ENCODE measurements at regions not wholly inside any gene's neighbourhood (a gene's known extent, or its start where the extent isn't known, plus 50 kb on each side); places are given as distances from the start of the nearest gene placed in this dataset.

DNA sequence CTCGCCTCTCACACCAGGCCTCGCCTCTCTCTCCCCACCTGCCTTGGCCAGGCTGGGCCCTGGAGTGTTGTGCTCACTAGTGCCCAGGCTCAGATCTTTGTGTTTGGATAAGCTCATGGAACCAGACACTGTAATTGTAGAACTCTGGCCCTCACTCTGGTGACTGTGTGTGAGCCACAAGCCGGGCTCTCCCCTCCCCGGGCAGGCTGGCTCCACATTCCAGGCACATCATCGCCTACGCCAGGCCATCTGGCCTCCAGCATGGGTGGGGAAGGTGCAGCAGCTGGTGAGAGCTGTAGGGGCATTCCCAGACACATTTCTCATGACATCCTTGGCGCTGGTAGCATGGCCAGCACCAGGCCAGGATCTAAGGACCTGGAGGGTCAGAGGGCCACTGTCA is 202.3 kb downstream of the RAB11FIP4 start:
- TF ChIP-seq POLR2A (IDR thresholded peaks at IDR 0.05), result no peak
- TF ChIP-seq CTCF (IDR thresholded peaks at IDR 0.05), result no peak
